Parathyroid adenoma (tissue), 2 donors: ENCODE measurements at regions not wholly inside any gene's neighbourhood (a gene's known extent, or its start where the extent isn't known, plus 50 kb on each side); places are given as distances from the start of the nearest gene placed in this dataset.

Source experiments
- H2AFZ ChIP-seq: fragments of 300-600 bp; sonication (generic); one replicate; pipeline ENCODE4 v1.7.0; 2017; ENCODE audit warnings: antibody characterized with exemption, mild to moderate bottlenecking
- H3K27ac ChIP-seq: fragments of 300-600 bp; sonication (generic); one replicate; pipeline ENCODE4 v1.7.0; 2017
- H3K27me3 ChIP-seq: fragments of 300-600 bp; sonication (generic); one replicate; pipeline ENCODE4 v1.7.0; 2017; ENCODE audit warnings: low read length; ENCODE audit not compliant: control insufficient read depth, insufficient read depth
- H3K36me3 ChIP-seq: fragments of 300-600 bp; sonication (generic); one replicate; pipeline ENCODE4 v1.7.0; 2017; ENCODE audit warnings: low read length; ENCODE audit not compliant: control insufficient read depth, insufficient read depth
- H3K4me1 ChIP-seq: fragments of 300-600 bp; sonication (generic); one replicate; pipeline ENCODE4 v1.7.0; 2017; ENCODE audit warnings: control low read depth
- H3K4me2 ChIP-seq: fragments of 300-600 bp; sonication (generic); one replicate; pipeline ENCODE4 v1.7.0; 2017; ENCODE audit warnings: low read length
- H3K4me3 ChIP-seq: fragments of 300-600 bp; sonication (generic); one replicate; pipeline ENCODE4 v1.7.0; 2017; ENCODE audit warnings: low read depth, low read length
- H3K79me2 ChIP-seq: fragments of 300-600 bp; sonication (generic); one replicate; pipeline ENCODE4 v1.7.0; 2017; ENCODE audit warnings: control low read depth
- H3K9ac ChIP-seq: fragments of 300-600 bp; sonication (generic); one replicate; pipeline ENCODE4 v1.7.0; 2017; ENCODE audit warnings: mild to moderate bottlenecking
- H3K9me3 ChIP-seq: fragments of 300-600 bp; sonication (generic); one replicate; pipeline ENCODE4 v1.7.0; 2017; ENCODE audit warnings: low read length; ENCODE audit not compliant: control insufficient read depth
- CTCF ChIP-seq: fragments of 300-600 bp; sonication (generic); IDR thresholded peaks from one replicate; pipeline ENCODE4 v1.7.0; 2017; ENCODE audit warnings: antibody characterized with exemption, mild to moderate bottlenecking
- donor health status: primary hyperparathyroidism.

- Histone ChIP-seq H3K27ac (no peak overlapping the region), H3K9me3 (no peaks in the 10 kb centered on the region), H2AFZ (no peak overlapping the region), H3K27me3 (no peaks in the 10 kb centered on the region), H3K4me1 (no peaks in the 10 kb centered on the region), H3K79me2 (no peaks in the 10 kb centered on the region), H3K9ac (no peak overlapping the region), H3K4me3 (no peak overlapping the region), H3K4me2 (no peak overlapping the region), H3K36me3 (no peaks in the 10 kb centered on the region)
- TF ChIP-seq CTCF = no peak
Observed at GRCh38 chr12:17949558-17950141, 140.3 kb downstream of the RERGL start.

GRCh38 chr12:17928708-17929366 lies 161.2 kb downstream of the RERGL start:
- Histone ChIP-seq H3K36me3 (no peaks in the 10 kb centered on the region), H3K9ac (no peak overlapping the region), H3K27me3 (no peaks in the 10 kb centered on the region), H2AFZ (no peak overlapping the region), H3K4me3 (no peak overlapping the region), H3K4me1 (no peaks in the 10 kb centered on the region), H3K79me2 (no peaks in the 10 kb centered on the region), H3K9me3 (no peaks in the 10 kb centered on the region), H3K4me2 (no peak overlapping the region), H3K27ac (no peak overlapping the region)
- TF ChIP-seq CTCF = no peak

- no peak overlapping the region for H3K4me2 ChIP-seq
Observed at GRCh38 chr12:17918013-17918412, 172.0 kb downstream of the RERGL start.

GRCh38 chr12:17884581-17884980 lies 205.4 kb downstream of the RERGL start:
- no peak overlapping the region for H2AFZ ChIP-seq
- H3K9ac ChIP-seq = no peak overlapping the region
- no peaks in the 10 kb centered on the region for H3K9me3 ChIP-seq
- H3K36me3 ChIP-seq = no peaks in the 10 kb centered on the region
- H3K4me2 ChIP-seq = no peak overlapping the region
- no peaks in the 10 kb centered on the region for H3K27me3 ChIP-seq
- H3K27ac ChIP-seq = no peak overlapping the region
- H3K79me2 ChIP-seq = no peaks in the 10 kb centered on the region
- no peak overlapping the region for H3K4me3 ChIP-seq
- no peak for TF ChIP-seq CTCF
- H3K4me1 ChIP-seq = no peaks in the 10 kb centered on the region

More at GRCh38 chr12:17918013-17918412, 172.0 kb downstream of the RERGL start:
- no peak overlapping the region for H2AFZ ChIP-seq
- H3K36me3 ChIP-seq = no peaks in the 10 kb centered on the region
- no peak overlapping the region for H3K4me3 ChIP-seq
- H3K79me2 ChIP-seq = no peaks in the 10 kb centered on the region
- no peaks in the 10 kb centered on the region for H3K4me1 ChIP-seq
- no peak for TF ChIP-seq CTCF
- peaks cover 3% of the 10 kb centered on the region for H3K27me3 ChIP-seq
- H3K27ac ChIP-seq = no peak overlapping the region
- no peaks in the 10 kb centered on the region for H3K9me3 ChIP-seq
- H3K9ac ChIP-seq = no peak overlapping the region

- no peaks in the 10 kb centered on the region for H3K4me1 ChIP-seq
- no peak overlapping the region for H3K4me3 ChIP-seq
- no peaks in the 10 kb centered on the region for H3K79me2 ChIP-seq
- no peak overlapping the region for H2AFZ ChIP-seq
- H3K9me3 ChIP-seq = no peaks in the 10 kb centered on the region
- H3K27me3 ChIP-seq = no peaks in the 10 kb centered on the region
- no peak overlapping the region for H3K4me2 ChIP-seq
- no peaks in the 10 kb centered on the region for H3K36me3 ChIP-seq
- TF ChIP-seq CTCF = no peak
- H3K27ac ChIP-seq = no peak overlapping the region
- H3K9ac ChIP-seq = no peak overlapping the region
Observed at GRCh38 chr12:17878714-17879113, 211.3 kb downstream of the RERGL start.
